NCI-H1048 (cell line): ENCODE measurements at regions not wholly inside any gene's neighbourhood (a gene's known extent, or its start where the extent isn't known, plus 50 kb on each side); places are given as distances from the start of the nearest gene placed in this dataset.

ENCODE experiments used
- DNase-seq: peaks from one replicate; lab custom pipeline; 2025; lab: John Stamatoyannopoulos, UW

DNA sequence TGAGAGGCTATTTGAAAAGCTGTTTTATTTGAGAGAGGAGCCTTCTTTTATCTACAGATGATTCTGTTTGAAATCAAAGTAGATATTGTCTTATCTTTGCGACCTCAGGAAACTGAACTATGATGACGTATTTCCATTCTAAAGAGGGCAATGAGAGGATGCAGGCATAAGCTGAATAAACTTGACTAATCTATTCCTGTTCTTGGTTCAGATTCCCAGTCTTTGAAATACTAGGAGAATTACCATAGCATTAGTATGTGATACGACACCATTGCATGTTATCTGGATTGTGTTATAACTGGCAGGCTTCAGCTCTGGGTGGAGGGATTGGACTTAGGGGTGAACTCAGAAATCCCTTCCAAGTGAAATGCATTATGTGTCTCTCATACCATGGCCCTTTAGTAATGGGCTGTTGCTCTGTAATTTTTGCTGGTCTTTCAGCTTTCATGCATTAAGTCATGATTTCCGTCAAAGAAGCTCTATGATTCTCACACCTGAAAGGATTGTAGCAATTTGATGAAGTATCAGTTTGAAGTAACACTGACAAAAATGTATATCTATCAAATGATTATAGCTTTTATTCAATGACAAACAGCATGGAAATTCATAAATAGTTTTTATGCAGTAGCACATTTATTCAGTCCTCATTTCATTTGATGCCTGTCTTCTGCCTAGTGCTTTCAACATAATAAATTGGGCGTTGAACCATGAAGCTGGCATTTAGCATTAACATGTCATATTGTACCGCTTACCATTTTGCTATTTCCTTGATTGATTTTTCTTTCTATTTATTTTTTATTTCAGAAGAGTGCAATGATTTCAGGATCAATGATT is 138.4 kb upstream of the SPACA1 start:
- DNase-seq, result no peak

DNA sequence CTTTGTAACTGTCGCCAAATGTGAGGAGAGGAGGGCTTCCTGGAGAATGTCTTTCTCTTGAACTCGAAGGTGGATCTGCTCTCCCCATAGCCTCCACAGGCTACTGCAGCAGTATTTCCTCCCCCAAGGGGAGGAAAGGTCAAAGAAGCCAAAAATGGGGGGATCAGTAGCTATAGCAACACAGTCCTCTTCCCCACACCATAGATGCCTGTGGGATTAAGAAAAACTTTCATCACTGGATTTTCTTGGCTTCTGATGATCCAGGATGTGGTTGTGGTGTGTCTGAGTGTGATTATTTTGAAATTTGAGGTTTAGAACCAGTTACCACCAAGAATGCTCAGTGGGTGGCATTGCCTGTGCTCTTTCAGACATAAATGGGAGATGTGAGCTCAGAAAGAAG is 140.1 kb upstream of the SPACA1 start:
- no peak for DNase-seq

DNA sequence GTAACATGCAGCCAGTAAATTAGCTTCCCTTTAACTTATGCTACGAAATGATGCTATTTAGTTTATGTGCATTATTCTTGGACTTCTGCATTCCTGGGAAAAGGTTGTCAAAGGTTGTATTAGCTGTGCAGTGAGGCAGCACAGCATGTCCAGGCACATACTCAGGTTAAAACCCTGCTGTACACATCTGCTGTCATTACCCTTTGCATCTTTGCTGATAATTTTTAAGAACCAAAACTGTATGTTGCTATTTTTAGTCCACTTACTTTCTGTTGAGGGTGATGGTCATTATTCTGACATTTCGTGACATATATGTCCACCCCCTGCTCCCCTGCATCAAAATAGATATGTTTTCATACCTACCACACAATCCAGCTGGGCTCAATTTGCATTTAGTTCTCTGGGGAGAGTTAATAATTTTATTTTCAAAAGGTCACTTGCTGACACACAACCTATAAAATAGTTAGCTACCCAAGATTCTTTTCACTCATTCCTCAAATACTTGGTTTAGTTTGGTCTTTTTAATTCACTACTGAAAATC is 142.5 kb upstream of the SPACA1 start:
- DNase-seq, result no peak

DNA sequence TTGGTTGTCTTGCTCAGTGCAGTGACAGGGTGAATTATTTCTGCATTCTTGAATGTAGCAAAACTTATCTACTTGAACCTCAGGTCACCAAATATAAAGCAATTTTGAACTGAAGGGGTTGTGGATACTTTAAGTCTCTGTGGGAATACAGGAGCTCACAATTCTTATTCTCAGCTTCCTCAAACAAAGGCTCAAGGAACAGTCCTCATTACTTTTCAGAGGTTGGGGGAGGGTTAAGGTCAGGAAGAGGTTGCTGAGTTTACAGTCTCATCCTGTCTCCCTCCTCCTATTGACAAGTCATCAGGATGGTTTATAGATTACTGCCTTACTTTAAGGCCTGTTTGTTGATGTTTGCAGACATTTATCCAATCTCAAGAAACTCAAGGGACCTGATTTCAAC is 143.6 kb upstream of the SPACA1 start:
- DNase-seq, result no peak

DNA sequence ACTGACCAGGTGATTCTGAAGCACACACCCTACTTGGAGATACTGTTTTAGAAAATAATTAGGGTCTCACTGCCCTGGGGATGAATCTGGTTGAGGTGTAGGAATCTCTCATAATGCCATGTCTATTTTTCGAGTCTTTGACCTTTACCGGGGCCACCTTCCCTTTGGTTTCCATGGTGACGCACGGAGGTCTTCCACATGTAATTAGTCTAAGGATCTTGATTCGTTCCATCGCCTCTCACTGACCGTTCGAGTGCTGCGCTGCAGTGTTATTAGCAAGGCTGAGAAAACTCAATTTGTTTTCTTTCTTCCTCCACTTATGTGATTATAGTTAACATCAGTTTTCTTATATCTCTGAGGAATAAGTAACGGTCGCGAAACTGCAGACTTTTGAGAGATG is 144.3 kb upstream of the SPACA1 start:
- no peak for DNase-seq

DNA sequence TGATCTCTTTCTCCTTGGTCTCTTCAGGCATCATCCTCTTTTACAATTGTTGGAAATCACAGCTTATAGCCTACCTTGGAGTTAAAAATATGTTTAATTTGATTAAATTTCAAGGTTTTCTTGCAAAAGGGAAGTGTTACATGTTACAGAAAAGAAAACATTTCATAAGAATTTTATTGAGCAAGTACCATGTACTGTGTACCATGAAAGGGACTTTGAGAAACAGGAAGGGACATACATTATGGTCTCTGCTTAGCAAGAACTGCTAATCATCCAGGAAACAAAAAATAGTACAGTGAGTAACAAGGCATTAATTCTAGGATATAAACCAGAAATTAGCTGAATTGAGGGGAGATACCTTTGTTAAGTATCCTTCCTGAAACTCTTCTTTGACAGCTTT is 145.3 kb upstream of the SPACA1 start:
- no peak for DNase-seq

DNA sequence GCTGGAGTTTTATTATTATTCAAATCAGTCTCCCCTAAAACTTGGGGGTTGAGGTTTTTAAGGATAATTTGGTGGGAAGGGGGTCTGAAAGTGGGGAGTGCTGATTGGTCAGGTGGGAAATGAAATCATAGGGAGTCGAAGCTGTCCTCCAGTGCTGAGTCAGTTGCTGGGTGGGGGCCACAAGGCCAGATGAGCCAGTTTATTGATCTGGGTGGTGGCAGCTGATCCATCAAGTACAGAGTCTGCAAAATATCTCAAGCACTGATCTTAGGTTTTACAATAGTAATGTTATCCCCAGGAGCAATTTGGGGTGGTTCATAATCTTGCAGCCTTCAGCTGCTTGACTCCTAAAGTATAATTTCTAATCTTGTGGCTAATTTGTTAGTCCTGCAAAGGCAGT is 146.0 kb upstream of the SPACA1 start:
- no peak for DNase-seq

DNA sequence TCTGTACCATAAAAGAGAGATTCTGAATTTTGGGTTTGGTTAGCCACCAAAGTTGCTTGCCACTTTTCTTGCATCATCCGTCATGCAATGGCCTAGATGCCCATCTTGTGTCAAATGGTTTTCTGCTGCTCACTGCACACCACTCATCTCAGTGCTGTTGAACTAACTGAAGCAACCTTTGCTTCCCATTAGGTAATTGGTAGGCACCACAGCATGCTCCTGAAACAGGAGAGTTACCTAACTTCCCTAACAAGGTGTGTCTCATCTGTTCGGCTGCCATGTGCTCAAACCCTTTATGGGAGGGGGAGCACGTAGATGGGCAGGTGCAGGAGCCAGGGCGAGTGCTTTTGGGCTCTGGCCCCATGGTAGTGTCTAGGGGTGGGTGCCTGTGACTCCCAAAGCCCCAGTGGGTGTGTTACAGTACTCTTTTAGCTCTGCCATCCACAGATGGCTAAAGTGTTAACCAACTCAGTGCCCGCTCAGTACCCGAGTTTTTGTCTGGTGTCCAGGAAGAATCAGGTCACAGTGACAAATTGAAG is 147.4 kb upstream of the SPACA1 start:
- DNase-seq, result no peak

DNA sequence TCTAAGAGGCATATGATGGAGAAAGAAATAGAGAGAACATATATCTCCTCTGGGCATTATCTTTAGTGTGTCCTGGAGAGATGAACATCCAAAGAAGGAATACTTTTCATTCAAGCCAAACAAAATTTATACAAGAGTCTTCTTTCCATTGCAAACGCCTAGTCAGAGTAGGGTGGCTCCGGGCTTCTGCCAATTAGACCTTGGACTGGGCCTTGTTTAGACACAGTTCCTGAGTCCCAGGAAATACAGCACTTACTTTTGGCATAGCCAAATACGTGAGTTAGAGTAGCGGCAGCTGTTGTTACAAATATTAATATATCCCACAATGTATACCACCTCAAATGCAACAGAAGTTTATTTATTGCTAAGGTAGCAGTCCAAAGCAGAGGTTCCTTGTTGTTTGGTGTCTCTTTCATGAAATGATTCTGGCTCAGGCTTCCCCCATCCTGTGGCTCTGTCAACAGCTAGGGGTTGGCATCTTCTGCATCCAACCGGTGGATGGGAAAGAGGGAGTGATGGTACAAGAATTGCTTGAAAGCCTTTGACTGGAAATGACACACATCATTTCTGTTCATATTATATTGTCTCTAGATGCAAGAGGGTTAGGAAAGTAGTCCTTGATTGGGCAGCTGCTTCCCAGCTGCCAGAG is 148.0 kb upstream of the SPACA1 start:
- DNase-seq, result no peak

DNA sequence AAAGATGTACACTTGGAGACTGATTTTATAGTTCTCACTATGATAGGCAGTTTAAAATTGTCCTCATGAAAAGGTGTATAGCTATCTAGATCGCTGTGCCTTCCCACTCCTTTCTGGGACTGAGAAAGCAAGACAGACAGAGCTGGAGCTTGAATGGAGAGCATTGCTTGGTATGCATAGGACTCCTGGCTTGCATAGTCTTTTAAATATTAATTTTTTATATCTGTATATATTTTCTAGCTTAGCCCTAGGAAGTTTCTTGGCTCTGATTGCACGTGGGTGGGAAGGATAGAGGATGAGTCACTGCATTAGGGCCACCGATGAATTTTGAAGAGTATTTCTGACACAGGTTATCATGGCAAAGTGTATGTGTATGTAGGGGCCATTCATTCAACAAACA is 150.0 kb upstream of the SPACA1 start:
- no peak for DNase-seq

DNA sequence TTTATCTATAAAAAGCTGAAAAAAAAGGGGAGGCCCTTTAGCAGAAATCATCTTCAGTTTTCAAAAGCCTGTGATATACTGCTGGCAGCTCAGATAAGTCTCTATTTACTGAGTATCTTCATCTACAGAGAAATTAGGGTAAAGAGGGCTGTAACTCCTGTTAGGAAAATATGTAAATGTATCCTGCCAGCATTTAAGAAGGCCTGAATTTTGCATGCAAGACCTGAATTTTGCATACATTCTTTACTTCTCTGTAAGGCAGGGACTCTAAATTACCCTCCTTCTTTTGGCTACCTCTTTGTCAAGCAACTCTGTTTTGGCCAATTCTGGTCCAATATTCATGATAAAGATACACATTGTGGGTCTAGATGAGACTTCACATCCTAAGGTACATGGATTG is 150.6 kb upstream of the SPACA1 start:
- peak; percentile 53 for DNase-seq

DNA sequence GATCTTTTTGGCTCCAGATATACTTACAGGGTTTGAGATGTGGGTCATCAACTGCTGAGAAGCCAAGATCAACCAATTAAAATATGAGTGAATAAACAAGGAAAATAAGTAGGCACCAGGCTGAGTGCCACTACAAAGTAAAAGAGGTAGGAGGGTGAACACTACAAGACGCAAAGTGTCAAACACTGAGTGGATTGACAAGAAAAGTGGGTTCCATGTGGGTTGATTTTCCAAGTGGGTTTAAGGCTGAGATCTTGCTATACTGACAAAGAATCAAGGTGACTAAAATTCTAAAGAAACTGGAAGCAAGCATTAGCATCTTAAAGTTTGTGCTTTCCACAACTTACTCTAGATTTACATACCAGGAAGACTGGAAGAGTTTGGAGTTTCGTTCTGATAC is 160.4 kb upstream of the SPACA1 start:
- no peak for DNase-seq

DNA sequence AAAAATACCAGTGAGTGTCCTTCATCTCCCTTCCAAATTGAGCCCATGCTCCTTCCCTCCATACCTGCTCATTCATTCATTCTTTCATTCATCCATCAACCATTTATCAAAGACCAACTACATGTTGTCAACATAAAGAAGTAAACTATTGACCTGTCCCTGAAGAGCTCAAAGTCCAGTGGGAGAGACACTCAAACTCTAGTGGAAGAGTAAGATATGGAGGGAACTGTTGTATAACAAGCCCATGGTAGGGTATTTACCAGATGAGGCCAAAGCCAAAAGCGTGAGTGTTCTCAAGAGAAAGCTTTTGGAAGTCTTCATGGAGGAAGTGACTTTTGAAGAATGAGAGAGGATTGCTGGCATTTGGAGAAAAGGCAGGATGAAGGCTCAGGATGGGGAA is 163.4 kb upstream of the SPACA1 start:
- no peak for DNase-seq

DNA sequence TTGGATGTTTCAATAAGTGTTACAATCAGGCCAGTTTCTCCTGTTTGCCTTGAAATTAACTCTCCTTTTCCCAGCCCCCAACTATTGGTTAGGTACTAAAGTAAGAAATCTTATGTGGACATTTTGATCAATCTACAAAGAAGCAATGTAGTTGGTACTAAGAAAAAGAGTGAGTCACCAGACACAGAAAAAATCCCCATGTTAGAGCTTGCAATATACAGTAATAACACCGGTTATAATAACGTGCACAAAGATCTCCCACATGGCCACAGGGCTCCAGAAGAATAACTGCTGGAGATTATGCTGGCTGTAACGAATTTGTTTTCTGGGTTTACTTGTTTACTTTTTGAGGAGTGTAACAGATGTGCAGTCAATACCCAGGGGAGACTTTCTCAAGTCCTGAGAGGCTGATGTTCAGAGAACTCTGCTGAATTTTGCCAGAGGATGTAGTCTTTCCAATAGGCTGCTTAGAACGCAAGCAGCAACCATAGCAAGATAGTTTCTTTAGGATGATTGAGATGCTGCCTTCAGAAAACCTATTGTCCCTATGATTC is 166.2 kb upstream of the SPACA1 start:
- DNase-seq, result no peak

DNA sequence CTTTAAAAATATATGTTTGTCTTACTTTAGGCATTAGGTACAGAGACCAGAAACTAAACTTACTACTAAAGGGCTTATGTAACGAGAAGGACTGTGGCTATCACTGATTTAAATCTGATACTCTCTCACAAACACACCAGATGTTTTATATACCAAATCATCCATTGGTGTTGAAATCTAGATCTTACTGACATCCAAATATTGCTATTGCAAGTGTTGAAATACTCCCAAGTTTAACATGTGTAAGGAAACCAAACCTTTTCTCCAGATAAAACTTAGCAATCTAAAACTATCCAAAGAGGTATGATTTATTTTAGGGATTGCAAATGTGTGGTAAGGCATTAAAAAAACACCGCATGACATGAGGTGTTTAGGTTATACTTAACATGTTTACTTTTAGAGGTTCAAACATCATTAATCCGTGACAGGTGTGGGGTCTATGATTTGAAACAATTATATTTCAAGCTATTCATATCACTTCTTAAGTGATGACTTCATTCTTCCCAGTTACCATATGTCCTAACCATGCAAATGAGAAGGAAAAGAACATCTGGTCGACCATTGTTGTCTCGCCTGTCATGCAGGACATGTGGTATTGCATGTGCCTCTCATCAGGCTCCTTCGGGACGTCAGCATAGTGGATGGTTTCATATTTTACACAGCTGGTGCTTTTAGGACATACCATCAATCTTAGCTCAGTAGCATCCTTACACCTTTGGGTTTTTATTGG is 168.3 kb upstream of the SPACA1 start:
- no peak for DNase-seq

DNA sequence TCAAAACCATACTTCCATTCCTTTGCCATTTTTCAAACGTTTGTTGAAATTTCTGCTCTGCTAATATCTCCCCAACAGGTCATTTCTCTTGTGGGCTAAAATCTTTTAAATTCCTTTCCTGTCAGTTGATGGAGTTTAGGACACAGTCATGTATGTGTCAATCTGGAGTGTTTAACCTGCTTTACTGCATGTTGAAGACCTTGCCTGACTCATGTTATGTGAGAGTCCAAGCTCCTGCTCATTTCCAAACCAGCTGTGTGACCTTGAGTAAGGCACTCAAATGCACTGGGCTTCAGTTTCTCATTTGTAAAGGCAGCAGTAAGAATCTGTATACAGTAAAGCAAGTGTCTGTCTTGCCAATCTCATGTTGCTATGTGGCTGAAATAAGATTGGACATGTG is 171.9 kb upstream of the SPACA1 start:
- DNase-seq, result no peak

DNA sequence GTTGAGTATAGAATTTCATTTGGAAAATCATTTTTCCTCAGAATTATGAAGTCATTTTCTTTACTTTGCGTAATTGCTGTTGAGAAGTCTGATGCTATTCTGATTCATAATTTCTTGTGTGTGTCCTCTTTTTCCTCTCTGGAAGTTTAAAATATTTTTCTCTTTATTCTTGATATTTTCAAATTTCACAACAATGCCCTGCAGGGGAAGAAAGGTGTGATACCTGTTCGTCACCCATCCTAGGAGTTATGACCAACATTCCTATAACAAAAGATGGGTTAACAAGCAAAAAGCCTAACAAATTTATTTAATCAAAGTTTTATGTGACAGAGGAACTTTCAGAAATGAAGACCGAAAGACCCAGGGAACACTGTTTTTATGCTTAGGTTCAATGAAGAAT is 171.5 kb upstream of the AKIRIN2 start:
- DNase-seq, result no peak

DNA sequence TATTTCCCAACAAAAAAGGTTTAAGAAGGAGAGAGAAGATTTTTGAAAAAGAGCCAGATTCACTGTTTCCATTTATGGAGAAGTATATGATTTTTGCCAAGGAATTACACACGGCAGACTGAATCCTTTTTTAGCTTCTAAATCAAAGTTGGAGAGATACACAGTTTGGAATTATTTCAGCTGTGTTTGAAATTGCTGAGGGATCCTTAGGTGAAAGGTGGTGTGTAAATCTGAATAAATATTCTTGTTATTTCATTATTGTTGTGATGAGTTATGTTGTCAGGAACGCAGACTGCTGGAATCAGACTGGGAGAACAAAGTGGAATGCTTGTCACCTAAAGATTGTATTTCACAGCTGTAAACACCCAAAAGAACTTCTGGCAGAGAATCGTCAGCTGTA is 168.5 kb upstream of the AKIRIN2 start:
- DNase-seq, result no peak

DNA sequence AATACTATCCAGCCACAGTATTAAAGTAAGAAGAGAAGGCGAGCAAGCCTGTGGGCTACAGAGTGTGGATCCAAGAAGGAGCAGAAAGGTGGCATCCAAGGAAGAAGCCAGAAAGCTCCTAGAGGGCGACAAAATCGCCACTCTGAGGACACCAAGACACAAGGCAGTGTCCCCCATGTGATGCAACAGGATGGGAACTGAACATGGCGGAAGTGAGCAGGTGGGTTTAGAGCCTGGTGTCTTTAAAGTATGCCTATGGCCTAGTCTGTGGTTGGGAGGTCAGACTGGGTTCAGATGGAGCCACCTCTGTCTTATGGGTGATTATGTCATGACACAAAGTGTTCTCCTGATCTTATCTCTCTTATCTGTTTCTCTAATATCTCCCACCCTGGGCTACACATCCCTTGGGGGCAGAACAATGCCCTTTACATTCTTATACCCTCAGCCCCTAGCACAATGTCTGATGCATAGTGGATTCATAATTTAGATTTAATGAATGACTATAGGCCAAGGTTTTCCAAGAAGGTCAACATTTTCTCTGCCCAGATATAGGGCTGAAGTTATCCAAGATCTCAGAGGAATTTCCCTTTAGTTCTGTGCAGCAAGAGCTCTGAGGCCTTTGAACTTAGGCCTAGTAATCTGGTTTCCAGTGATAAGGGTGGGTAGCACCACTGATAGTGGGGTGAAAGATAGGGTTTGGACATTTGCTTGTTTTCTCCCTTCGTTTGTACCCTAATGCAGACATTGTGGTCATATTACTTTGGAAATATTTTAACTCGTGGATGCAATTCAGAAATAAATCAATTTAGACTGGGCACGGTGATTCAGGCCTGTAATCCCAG is 167.3 kb upstream of the AKIRIN2 start:
- no peak for DNase-seq

DNA sequence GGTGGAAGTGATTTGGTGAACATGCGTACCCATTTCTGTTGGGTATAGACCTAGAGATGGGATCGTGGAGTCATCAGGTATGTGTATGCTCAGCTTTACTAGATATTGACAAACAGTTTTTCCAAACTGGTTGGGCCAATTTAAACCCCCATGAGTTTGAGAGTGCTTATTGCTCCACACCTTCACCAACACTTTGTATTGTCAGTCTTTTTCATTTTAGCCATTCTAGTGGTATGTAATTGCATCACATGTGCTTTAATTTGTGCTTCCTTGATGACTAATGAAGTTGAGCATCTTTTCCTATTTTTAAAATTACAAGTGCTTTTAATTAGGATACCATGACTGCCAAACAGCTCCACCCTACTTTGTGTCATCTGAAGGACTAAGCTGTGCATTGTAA is 158.9 kb upstream of the AKIRIN2 start:
- DNase-seq, result no peak

DNA sequence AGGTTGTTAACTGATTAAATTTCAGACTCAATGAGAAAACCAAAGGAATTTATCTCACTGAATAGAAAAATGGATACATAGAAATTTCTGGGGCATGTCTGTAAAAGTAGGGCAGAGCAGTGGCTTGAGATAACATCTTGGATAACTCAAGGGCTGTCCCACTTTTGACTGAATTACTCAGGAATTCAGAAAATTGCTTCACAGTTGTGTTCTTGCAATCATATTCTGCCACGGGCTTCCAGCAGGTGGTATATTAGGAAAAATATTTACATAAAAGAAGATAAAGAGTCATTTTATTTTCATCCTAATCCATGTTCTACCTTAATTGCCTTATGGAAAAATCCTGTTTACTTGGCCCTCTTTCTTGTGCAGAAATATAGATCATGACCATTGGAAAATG is 156.4 kb upstream of the AKIRIN2 start:
- DNase-seq, result peak; percentile 61
